IMR-90 (cell line): ENCODE measurements at regions not wholly inside any gene's neighbourhood (a gene's known extent, or its start where the extent isn't known, plus 50 kb on each side); places are given as distances from the start of the nearest gene placed in this dataset.
"Not testable (repeated sequence)": the region's sequence is repeated elsewhere in the genome, so short reads cannot be mapped to it uniquely, and the experiment has no call there.

Source experiments
- ATAC-seq: fragments of 200-7000 bp; cut with Tn5 transposase; 2 replicates; pipeline ENCODE4 v1.9.1; 2020; ENCODE audit warnings: low read depth, mild to moderate bottlenecking, moderate library complexity
- BruUV-seq: library from RNA; stranded (reverse); fragments of 400-500 nt; replicated peaks from 2 replicates; lab custom pipeline; 2021; lab: Mats Ljungman, UMichigan
- CTCF ChIA-PET: fragments of 300-600 bp; formaldehyde crosslinking; extraction: SDS; loops from one replicate; lab custom pipeline; 2021; ENCODE audit warnings: antibody characterized with exemption; lab: Yijun Ruan, JAX
- POLR2A ChIA-PET: fragments of 300-600 bp; sonication (Branson Sonifier 250); formaldehyde crosslinking; loops from one replicate; lab custom pipeline; 2022; ENCODE audit warnings: antibody characterized with exemption; ENCODE audit not compliant: unreplicated experiment; lab: Charles Lee
- DNase-seq: peaks from one replicate; pipeline ENCODE4 v3.0.0; 2013
- H2AFZ ChIP-seq: replicated peaks from 2 replicates; pipeline ENCODE3; 2013; ENCODE audit warnings: low read length, mild to moderate bottlenecking; ENCODE audit not compliant: poor library complexity
- H2AK5ac ChIP-seq: 2 replicates; pipeline ENCODE4 v1.6.1; 2013; ENCODE audit warnings: low read depth, low read length, inconsistent platforms
- H2AK9ac ChIP-seq: replicated peaks from 2 replicates; pipeline ENCODE3; 2013; ENCODE audit warnings: mild to moderate bottlenecking, low read depth, low read length, moderate library complexity; ENCODE audit not compliant: poor library complexity
- H2BK120ac ChIP-seq: 2 replicates; pipeline ENCODE4 v1.6.1; 2013; ENCODE audit warnings: low read depth, low read length, inconsistent platforms
- H2BK15ac ChIP-seq: 3 replicates; pipeline ENCODE4 v1.6.1; 2013; ENCODE audit warnings: low read depth, low read length, inconsistent platforms
- H2BK20ac ChIP-seq: 2 replicates; pipeline ENCODE4 v1.6.1; 2013; ENCODE audit warnings: low read depth, mild to moderate bottlenecking, inconsistent platforms, low read length, moderate library complexity
- H2BK5ac ChIP-seq: 2 replicates; pipeline ENCODE4 v1.6.1; 2013; ENCODE audit warnings: mild to moderate bottlenecking, low read depth, low read length, inconsistent platforms; ENCODE audit not compliant: poor library complexity, severe bottlenecking
- H3K14ac ChIP-seq: replicated peaks from 2 replicates; pipeline ENCODE4 v1.6.1; 2013; ENCODE audit warnings: low read depth, low read length, inconsistent platforms
- H3K18ac ChIP-seq: 2 replicates; pipeline ENCODE4 v1.6.1; 2013; ENCODE audit warnings: low read depth, low read length, control low read depth
- H3K23ac ChIP-seq: 2 replicates; pipeline ENCODE4 v1.6.1; 2013; ENCODE audit warnings: low read depth, low read length, inconsistent platforms
- H3K27ac ChIP-seq: 2 replicates; pipeline ENCODE4 v1.5.1; 2013; ENCODE audit warnings: mild to moderate bottlenecking, control low read depth, low read length; ENCODE audit not compliant: insufficient read depth
- H3K27me3 ChIP-seq: 2 replicates; pipeline ENCODE4 v1.6.1; 2013; ENCODE audit warnings: low read length; ENCODE audit not compliant: control insufficient read depth, insufficient read depth
- H3K36me3 ChIP-seq: 2 replicates; pipeline ENCODE4 v1.6.1; 2013; ENCODE audit warnings: low read length, mixed read lengths; ENCODE audit not compliant: control insufficient read depth, insufficient read depth
- H3K4ac ChIP-seq: 2 replicates; pipeline ENCODE4 v1.6.1; 2013; ENCODE audit warnings: low read depth, low read length, inconsistent platforms
- H3K4me1 ChIP-seq: 2 replicates; pipeline ENCODE4 v1.6.1; 2013; ENCODE audit warnings: low read length, mixed read lengths; ENCODE audit not compliant: control insufficient read depth, insufficient read depth
- H3K4me2 ChIP-seq: 2 replicates; pipeline ENCODE4 v1.6.1; 2013; ENCODE audit warnings: low read depth, mild to moderate bottlenecking, control low read depth, low read length, moderate library complexity
- H3K4me3 ChIP-seq: 2 replicates; pipeline ENCODE4 v1.5.1; 2013; ENCODE audit warnings: low read depth, mild to moderate bottlenecking, control low read depth, low read length, moderate library complexity; ENCODE audit not compliant: insufficient read depth
- H3K56ac ChIP-seq: 2 replicates; pipeline ENCODE4 v1.6.1; 2013; ENCODE audit warnings: low read length, inconsistent platforms; ENCODE audit not compliant: insufficient read depth; ENCODE audit errors: extremely low read depth
- H3K79me1 ChIP-seq, 2 experiments: 2 replicates each; pipeline ENCODE4 v1.6.1; 2013; ENCODE audit warnings: low read length in 2 of 2, inconsistent platforms in 1 of 2, low read depth in 1 of 2
- H3K9ac ChIP-seq: 2 replicates; pipeline ENCODE4 v1.6.1; 2013; ENCODE audit warnings: low read depth, low read length, control low read depth
- H3K9me1 ChIP-seq: 2 replicates; pipeline ENCODE4 v1.6.1; 2013; ENCODE audit warnings: low read length, inconsistent platforms; ENCODE audit not compliant: insufficient read depth
- H3K9me3 ChIP-seq: 2 replicates; pipeline ENCODE4 v1.6.1; 2013; ENCODE audit warnings: low read length; ENCODE audit not compliant: control insufficient read depth, insufficient read depth
- H4K20me1 ChIP-seq: 2 replicates; pipeline ENCODE4 v1.6.1; 2013; ENCODE audit warnings: low read length, inconsistent platforms; ENCODE audit not compliant: insufficient read depth
- H4K5ac ChIP-seq: 2 replicates; pipeline ENCODE4 v1.6.1; 2013; ENCODE audit warnings: mild to moderate bottlenecking, low read depth, low read length, control low read depth
- H4K8ac ChIP-seq, 2 experiments: 2 replicates each; pipeline ENCODE4 v1.6.1; 2013; ENCODE audit warnings: low read depth in 2 of 2, low read length in 2 of 2, control low read depth in 1 of 2, inconsistent platforms in 1 of 2
- H4K91ac ChIP-seq: 2 replicates; pipeline ENCODE4 v1.6.1; 2013; ENCODE audit warnings: low read depth, low read length, inconsistent platforms; ENCODE audit not compliant: insufficient read depth
- WGBS, 2 experiments: methylation state at CpG; one replicate each; pipeline versions ENCODE4 v1.1.5 to v1.1.7; 2013; ENCODE audit warnings: missing lambda C conversion rate in 2 of 2; ENCODE audit not compliant: insufficient read length in 1 of 2; ENCODE audit errors: extremely low coverage in 2 of 2; 5-methylcytosine and 5-hydroxymethylcytosine counted together
- dilution Hi-C: fragments of 300-500 bp; cut with HindIII; formaldehyde crosslinking; loops from one replicate; pipeline ENCODE4 v1.14.3; 2018; ENCODE audit warnings: low sequenced_read_pairs; ENCODE audit not compliant: unreplicated experiment
- in situ Hi-C: fragments of 300-500 bp; cut with MboI; formaldehyde crosslinking; loops from 3 replicates; pipeline ENCODE4 v1.14.3; 2019; ENCODE audit warnings: low sequenced_read_pairs, inconsistent platforms, mixed read lengths
- intact Hi-C: fragments of 100-400 bp; cut with micrococcal nuclease; formaldehyde crosslinking; loops from 2 replicates; pipeline ENCODE4 v1.10.0; 2022

DNA sequence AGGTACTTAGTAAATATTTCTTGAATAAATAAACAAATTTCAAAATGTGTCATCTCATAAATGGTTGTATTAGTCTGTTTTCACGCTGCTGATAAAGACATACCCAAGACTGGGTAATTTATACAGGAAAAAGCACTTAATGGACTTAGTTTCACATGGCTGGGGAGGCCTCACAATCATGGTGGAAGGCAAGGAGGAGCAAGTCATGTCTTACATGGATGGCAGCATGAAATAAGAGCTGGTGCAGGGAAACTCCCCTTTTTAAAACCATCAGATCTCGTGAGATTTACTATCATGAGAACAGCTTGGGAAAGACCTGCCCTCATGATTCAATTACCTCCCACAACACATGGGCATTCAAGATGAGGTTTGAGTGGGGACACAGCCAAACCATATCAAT is 317.3 kb upstream of the PRICKLE1 start:
- H3K14ac ChIP-seq, H4K20me1 ChIP-seq, in situ Hi-C loops, H3K4me3 ChIP-seq, ATAC-seq, POLR2A ChIA-PET, BruUV-seq, H3K79me1 ChIP-seq, H3K23ac ChIP-seq, H3K27me3 ChIP-seq, H3K56ac ChIP-seq, H4K8ac ChIP-seq, H2AFZ ChIP-seq, H2AK9ac ChIP-seq, dilution Hi-C loops, H2BK120ac ChIP-seq, DNase-seq, H3K27ac ChIP-seq, H3K4me2 ChIP-seq, intact Hi-C loops, H3K18ac ChIP-seq, H3K4me1 ChIP-seq, H2BK15ac ChIP-seq, H2BK5ac ChIP-seq, H3K9me3 ChIP-seq, H3K4ac ChIP-seq, H3K9me1 ChIP-seq, H4K91ac ChIP-seq, H3K9ac ChIP-seq, H2AK5ac ChIP-seq, H4K5ac ChIP-seq, H3K36me3 ChIP-seq, H2BK20ac ChIP-seq: not testable (repeated sequence)
- WGBS, 2 experiments, result no CpG with 5 or more reads among the region's 2 CpGs
- CTCF ChIA-PET, result interaction anchor here (0.6 kb wide), 1 partner anchor 1410 kb away, joined by 4 read pairs; no protein-coding TSS in a partner anchor
